Esophagus squamous epithelium (tissue), 5 donors: ENCODE measurements at regions not wholly inside any gene's neighbourhood (a gene's known extent, or its start where the extent isn't known, plus 50 kb on each side); places are given as distances from the start of the nearest gene placed in this dataset.
"Not testable (repeated sequence)": the region's sequence is repeated elsewhere in the genome, so short reads cannot be mapped to it uniquely, and the experiment has no call there.

Experiments used
- DNase-seq: peaks from one replicate; lab custom pipeline; 2025; lab: John Stamatoyannopoulos, UW
- H3K27ac ChIP-seq, 4 donors: fragments of 200-600 bp; sonication (generic); one replicate each; pipeline ENCODE4 v1.5.1; 2016 to 2019; ENCODE audit warnings: mild to moderate bottlenecking in 1 of 4
- H3K27me3 ChIP-seq, 4 donors: fragments of 200-600 bp; sonication (generic); 1 replicate in 3 of 4; 2 replicates in 1 of 4; pipeline versions ENCODE4 v1.5.1 to v1.6.0; 2017 to 2021; ENCODE audit warnings: antibody characterized with exemption in 1 of 4
- H3K36me3 ChIP-seq, 3 donors: fragments of 200-600 bp; sonication (generic); one replicate each; pipeline ENCODE4 v1.5.1; 2016 to 2019
- H3K4me1 ChIP-seq, 3 donors: fragments of 200-600 bp; sonication (generic); one replicate each; pipeline ENCODE4 v1.5.1; 2017 to 2019
- H3K4me3 ChIP-seq, 4 donors: fragments of 200-600 bp; sonication (generic); 1 replicate in 3 of 4; 2 replicates in 1 of 4; pipeline ENCODE4 v1.5.1; 2016 to 2019; ENCODE audit warnings: mild to moderate bottlenecking in 2 of 4, moderate library complexity in 1 of 4
- H3K9me3 ChIP-seq, 3 donors: fragments of 200-600 bp; sonication (generic); one replicate each; pipeline ENCODE4 v1.5.1; 2016 to 2019
- CTCF ChIP-seq, 6 experiments: fragments of 450-650 bp in 4 of 6; fragments of 200-600 bp in 2 of 6; sonication (generic) in 2 of 6; IDR thresholded peaks; one replicate each; pipeline ENCODE4 v1.5.1; 2016 to 2019; ENCODE audit warnings: antibody characterized with exemption in 6 of 6, mild to moderate bottlenecking in 4 of 6, moderate library complexity in 4 of 6
- POLR2A ChIP-seq, 4 donors: fragments of 450-650 bp; IDR thresholded peaks; one replicate each; pipeline ENCODE4 v1.6.1; 2017; ENCODE audit warnings: antibody characterized with exemption in 4 of 4, mild to moderate bottlenecking in 4 of 4, moderate library complexity in 3 of 4
- WGBS, 2 donors: methylation state at CpG; one replicate each; pipeline ENCODE4 v1.1.5; 2018; 5-methylcytosine and 5-hydroxymethylcytosine counted together
- intact Hi-C: fragments of 100-400 bp; cut with DNase I; formaldehyde crosslinking; loops from one replicate; pipeline ENCODE4 v1.15.0; 2022
- donor health status: DM: yes; HTN: yes; CAD: no.

- no peak for DNase-seq
- H3K36me3 ChIP-seq, result no peaks in the 10 kb centered on the region
- WGBS, 2 donors, result 73 to 81% methylated on average over 4 of the region's 4 CpGs
- TF ChIP-seq POLR2A (IDR thresholded peaks at IDR 0.05) (no peak), CTCF (IDR thresholded peaks at IDR 0.05) (no peak)
- no peaks in the 10 kb centered on the region for H3K4me1 ChIP-seq
- no peaks in the 10 kb centered on the region for H3K27me3 ChIP-seq
- H3K9me3 ChIP-seq, result no peaks in the 10 kb centered on the region
- no peak overlapping the region for H3K27ac ChIP-seq
- intact Hi-C loops, result no loop called here
- H3K4me3 ChIP-seq, result no peak overlapping the region
Observed at GRCh38 chr2:117351396-117351795, 463.1 kb upstream of the DDX18 start.

- no peaks in the 10 kb centered on the region for H3K9me3 ChIP-seq
- no peaks in the 10 kb centered on the region for H3K4me1 ChIP-seq
- TF ChIP-seq CTCF (IDR thresholded peaks at IDR 0.05), result no peak
- no peak for TF ChIP-seq POLR2A (IDR thresholded peaks at IDR 0.05)
- H3K27me3 ChIP-seq, result no peaks in the 10 kb centered on the region
- 39 to 53% methylated on average over 2 to 4 of the region's 5 CpGs for WGBS, 2 donors
- H3K36me3 ChIP-seq, result no peaks in the 10 kb centered on the region
- no peak for DNase-seq
- H3K27ac ChIP-seq, result no peak overlapping the region
- H3K4me3 ChIP-seq, result no peak overlapping the region
- intact Hi-C loops, result no loop called here
Observed at GRCh38 chr2:117359266-117359914, 455.1 kb upstream of the DDX18 start.

- Histone ChIP-seq H3K27me3 (no peaks in the 10 kb centered on the region), H3K4me3 (no peak overlapping the region), H3K27ac (no peak overlapping the region), H3K4me1 (no peaks in the 10 kb centered on the region), H3K9me3 (no peaks in the 10 kb centered on the region), H3K36me3 (no peaks in the 10 kb centered on the region)
- no peak for DNase-seq
- 78 to 80% methylated on average over 1 to 2 of the region's 2 CpGs for WGBS, 2 donors
- intact Hi-C loops, result no loop called here
- TF ChIP-seq POLR2A (IDR thresholded peaks at IDR 0.05) (no peak), CTCF (IDR thresholded peaks at IDR 0.05) (no peak)
Observed at GRCh38 chr2:117360586-117360985, 453.9 kb upstream of the DDX18 start.

- no peaks in the 10 kb centered on the region for H3K27me3 ChIP-seq
- DNase-seq, result no peak
- intact Hi-C loops, result no loop called here
- H3K27ac ChIP-seq, result no peak overlapping the region
- no peaks in the 10 kb centered on the region for H3K4me1 ChIP-seq
- WGBS, 2 donors, result 34 to 41% methylated on average over 4 of the region's 4 CpGs
- no peak overlapping the region for H3K4me3 ChIP-seq
- no peaks in the 10 kb centered on the region for H3K36me3 ChIP-seq
- TF ChIP-seq POLR2A (IDR thresholded peaks at IDR 0.05) (no peak), CTCF (IDR thresholded peaks at IDR 0.05) (no peak)
- H3K9me3 ChIP-seq, result no peaks in the 10 kb centered on the region
Observed at GRCh38 chr2:117378653-117379052, 435.8 kb upstream of the DDX18 start.

GRCh38 chr2:117379928-117380327 is 434.6 kb upstream of the DDX18 start:
- 81 to 83% methylated on average over 4 of the region's 4 CpGs for WGBS, 2 donors
- no peak for DNase-seq
- Histone ChIP-seq H3K27me3 (no peaks in the 10 kb centered on the region), H3K27ac (no peak overlapping the region), H3K36me3 (no peaks in the 10 kb centered on the region), H3K4me1 (no peaks in the 10 kb centered on the region), H3K4me3 (no peak overlapping the region), H3K9me3 (no peaks in the 10 kb centered on the region)
- intact Hi-C loops, result no loop called here
- TF ChIP-seq POLR2A (IDR thresholded peaks at IDR 0.05) (no peak), CTCF (IDR thresholded peaks at IDR 0.05) (no peak)

GRCh38 chr2:117383997-117384396 is 430.5 kb upstream of the DDX18 start:
- H3K27ac ChIP-seq, H3K9me3 ChIP-seq, intact Hi-C loops, DNase-seq, H3K27me3 ChIP-seq, H3K4me3 ChIP-seq, H3K36me3 ChIP-seq, H3K4me1 ChIP-seq: not testable (repeated sequence)
- WGBS, 2 donors, result 90 to 99% methylated on average over 9 to 12 of the region's 12 CpGs
